ENCODE measurements at regions not wholly inside any gene's neighbourhood (a gene's known extent, or its start where the extent isn't known, plus 50 kb on each side); places are given as distances from the start of the nearest gene placed in this dataset.
"Not testable (repeated sequence)": the region's sequence is repeated elsewhere in the genome, so short reads cannot be mapped to it uniquely, and the experiment has no call there.

- TF ChIP-seq ATF2 (IDR thresholded peaks at IDR 0.05; ENCODE audit: low read length) (no peak), SPI1 (IDR thresholded peaks at IDR 0.05; ENCODE audit: borderline replicate concordance, insufficient read depth, low read depth, low read length) (no peak)
These were observed 96.6 kb upstream of the IPO9 start (continued) for GRCh38 chr1:201732351-201732750.

- 26% methylated on average over 4 of the region's 4 CpGs for WGBS (ENCODE audit: insufficient coverage, insufficient replicate concordance, low lambda C conversion rate, missing lambda C conversion rate)
- BruUV-seq (replicated peaks); H3K27ac ChIP-seq (ENCODE audit: control insufficient read depth, insufficient read depth); RAD21 ChIA-PET (ENCODE audit: unreplicated experiment); in situ Hi-C loops (cut with MboI); H3K4me3 ChIP-seq; H3K36me3 ChIP-seq (ENCODE audit: control insufficient read depth in 2 of 2, insufficient read depth in 2 of 2, low read length in 1 of 2); FAIRE-seq; intact Hi-C loops (cut with micrococcal nuclease; ENCODE audit: unreplicated experiment); H3K9ac ChIP-seq (ENCODE audit: control insufficient read depth, insufficient read depth, low read length); CTCF ChIA-PET; H3K27me3 ChIP-seq (replicated peaks in 1 of 2; ENCODE audit: control insufficient read depth in 2 of 2, insufficient read depth in 2 of 2, low read length in 1 of 2); H3K9me3 ChIP-seq (replicated peaks; ENCODE audit: control insufficient read depth, insufficient read depth, low read length); DNase-seq (ENCODE audit: low read depth, low spot score); H3K79me2 ChIP-seq (ENCODE audit: control insufficient read depth, insufficient read depth, low read length); H3K4me2 ChIP-seq (ENCODE audit: control insufficient read depth, insufficient read depth); H2AFZ ChIP-seq (ENCODE audit: control insufficient read depth, low read depth, low read length); ATAC-seq; H4K20me1 ChIP-seq (ENCODE audit: control insufficient read depth, insufficient read depth): not testable (repeated sequence)
- ChIA-PET SMC1A (ENCODE audit: uncharacterized antibody, unreplicated experiment) (interaction anchor here (1.1 kb wide), 1 partner anchor 10 kb away, joined by 4 read pairs; no protein-coding TSS in a partner anchor), POLR2A (interaction anchor here (0.7 kb wide), 1 partner anchor 1219 kb away, joined by 3 read pairs; no protein-coding TSS in a partner anchor)
- peaks cover 12% of the 10 kb centered on the region for H3K4me1 ChIP-seq (ENCODE audit: control insufficient read depth, insufficient read depth, low read length)
These were observed 94.7 kb upstream of the IPO9 start for GRCh38 chr1:201734221-201734620.

GRCh38 chr1:201734786-201735185 is 94.2 kb upstream of the IPO9 start:
- intact Hi-C loops (cut with micrococcal nuclease; ENCODE audit: unreplicated experiment): no loop called here
- no peak for FAIRE-seq

More at GRCh38 chr1:201734786-201735185, 94.2 kb upstream of the IPO9 start:
- ChIA-PET POLR2A (interaction anchor here (0.7 kb wide), 1 partner anchor 1218 kb away, joined by 3 read pairs; no protein-coding TSS in a partner anchor), CTCF (no interaction called here), RAD21 (ENCODE audit: unreplicated experiment) (no interaction called here), SMC1A (ENCODE audit: uncharacterized antibody, unreplicated experiment) (no interaction called here)
- H3K27me3 ChIP-seq (replicated peaks in 1 of 2; ENCODE audit: control insufficient read depth in 2 of 2, insufficient read depth in 2 of 2, low read length in 1 of 2): peaks cover 0 to 1% of the 10 kb centered on the region in 2 experiments; a peak in 2 of 4 replicates
- H3K9me3 ChIP-seq (replicated peaks; ENCODE audit: control insufficient read depth, insufficient read depth, low read length): no peaks in the 10 kb centered on the region
- TF ChIP-seq TCF7 (IDR thresholded peaks at IDR 0.05; ENCODE audit: borderline replicate concordance) (no peak), NFXL1 (IDR thresholded peaks at IDR 0.05; ENCODE audit: borderline replicate concordance) (no peak), ZZZ3 (IDR thresholded peaks at IDR 0.05; ENCODE audit: control insufficient read depth, insufficient read length, low read depth) (no peak), KDM1A (IDR thresholded peaks at IDR 0.05; ENCODE audit: borderline replicate concordance) (no peak), MTA3 (IDR thresholded peaks at IDR 0.05; ENCODE audit: borderline replicate concordance, low read length) (no peak), CEBPB (IDR thresholded peaks at IDR 0.05; ENCODE audit: borderline replicate concordance in 1 of 2, low read depth in 2 of 2, low read length in 2 of 2) (no peak)
- H3K4me2 ChIP-seq (ENCODE audit: control insufficient read depth, insufficient read depth): no peak overlapping the region
- H2AFZ ChIP-seq (ENCODE audit: control insufficient read depth, low read depth, low read length): no peak overlapping the region
- no peaks in the 10 kb centered on the region for H3K36me3 ChIP-seq (ENCODE audit: control insufficient read depth in 2 of 2, insufficient read depth in 2 of 2, low read length in 1 of 2)
- no peak overlapping the region for H3K27ac ChIP-seq (ENCODE audit: control insufficient read depth, insufficient read depth)
- peaks cover 12% of the 10 kb centered on the region for H3K4me1 ChIP-seq (ENCODE audit: control insufficient read depth, insufficient read depth, low read length)
- 38% methylated on average over 2 of the region's 2 CpGs for WGBS (ENCODE audit: insufficient coverage, insufficient replicate concordance, low lambda C conversion rate, missing lambda C conversion rate)
- in situ Hi-C loops (cut with MboI): no loop called here
- no peak overlapping the region for H3K9ac ChIP-seq (ENCODE audit: control insufficient read depth, insufficient read depth, low read length)
- H3K4me3 ChIP-seq: no peak overlapping the region
- ATAC-seq (no peak), DNase-seq (ENCODE audit: low read depth, low spot score) (no peak)
- H3K79me2 ChIP-seq (ENCODE audit: control insufficient read depth, insufficient read depth, low read length): no peaks in the 10 kb centered on the region
- BruUV-seq (replicated peaks): no TSS peak
- no peaks in the 10 kb centered on the region for H4K20me1 ChIP-seq (ENCODE audit: control insufficient read depth, insufficient read depth)

Measured in GM12878 (cell line).